ENCODE measurements at regions not wholly inside any gene's neighbourhood (a gene's known extent, or its start where the extent isn't known, plus 50 kb on each side); places are given as distances from the start of the nearest gene placed in this dataset.

- Histone ChIP-seq H3K36me3 (no peaks in the 10 kb centered on the region), H3K9me3 (no peaks in the 10 kb centered on the region), H3K27ac (no peak overlapping the region), H3K4me1 (no peaks in the 10 kb centered on the region), H3K4me3 (replicated peaks in 1 of 3) (no peak overlapping the region), H3K27me3 (no peaks in the 10 kb centered on the region)
- no peak for DNase-seq
- intact Hi-C loops (cut with DNase I): no loop called here
- no peak for TF ChIP-seq POLR2A (IDR thresholded peaks at IDR 0.05)
- no peak for TF ChIP-seq CTCF (IDR thresholded peaks at IDR 0.05)
Measured at GRCh38 chr10:78121801-78122200, 88.1 kb downstream of the RPS24 start.

GRCh38 chr10:78124167-78124566, 90.5 kb downstream of the RPS24 start:
- Histone ChIP-seq H3K4me3 (replicated peaks in 1 of 3) (no peak overlapping the region), H3K27me3 (no peaks in the 10 kb centered on the region), H3K9me3 (no peaks in the 10 kb centered on the region), H3K4me1 (no peaks in the 10 kb centered on the region), H3K36me3 (no peaks in the 10 kb centered on the region), H3K27ac (no peak overlapping the region)
- WGBS, 2 donors: 92 to 93% methylated on average over 1 of the region's 1 CpG
- no peak for DNase-seq
- TF ChIP-seq CTCF (IDR thresholded peaks at IDR 0.05): no peak
- no peak for TF ChIP-seq POLR2A (IDR thresholded peaks at IDR 0.05)
- intact Hi-C loops (cut with DNase I): no loop called here

- 92 to 97% methylated on average over 5 of the region's 5 CpGs for WGBS, 2 donors
- H3K27ac ChIP-seq: no peak overlapping the region
- H3K4me3 ChIP-seq (replicated peaks in 1 of 3): no peak overlapping the region
- no peak for DNase-seq
- H3K4me1 ChIP-seq: no peaks in the 10 kb centered on the region
- no peaks in the 10 kb centered on the region for H3K27me3 ChIP-seq
- TF ChIP-seq POLR2A (IDR thresholded peaks at IDR 0.05) (no peak), CTCF (IDR thresholded peaks at IDR 0.05) (no peak)
- intact Hi-C loops (cut with DNase I): no loop called here
- no peaks in the 10 kb centered on the region for H3K36me3 ChIP-seq
- H3K9me3 ChIP-seq: no peaks in the 10 kb centered on the region
Measured at GRCh38 chr10:78129211-78129610, 95.5 kb downstream of the RPS24 start.

DNA sequence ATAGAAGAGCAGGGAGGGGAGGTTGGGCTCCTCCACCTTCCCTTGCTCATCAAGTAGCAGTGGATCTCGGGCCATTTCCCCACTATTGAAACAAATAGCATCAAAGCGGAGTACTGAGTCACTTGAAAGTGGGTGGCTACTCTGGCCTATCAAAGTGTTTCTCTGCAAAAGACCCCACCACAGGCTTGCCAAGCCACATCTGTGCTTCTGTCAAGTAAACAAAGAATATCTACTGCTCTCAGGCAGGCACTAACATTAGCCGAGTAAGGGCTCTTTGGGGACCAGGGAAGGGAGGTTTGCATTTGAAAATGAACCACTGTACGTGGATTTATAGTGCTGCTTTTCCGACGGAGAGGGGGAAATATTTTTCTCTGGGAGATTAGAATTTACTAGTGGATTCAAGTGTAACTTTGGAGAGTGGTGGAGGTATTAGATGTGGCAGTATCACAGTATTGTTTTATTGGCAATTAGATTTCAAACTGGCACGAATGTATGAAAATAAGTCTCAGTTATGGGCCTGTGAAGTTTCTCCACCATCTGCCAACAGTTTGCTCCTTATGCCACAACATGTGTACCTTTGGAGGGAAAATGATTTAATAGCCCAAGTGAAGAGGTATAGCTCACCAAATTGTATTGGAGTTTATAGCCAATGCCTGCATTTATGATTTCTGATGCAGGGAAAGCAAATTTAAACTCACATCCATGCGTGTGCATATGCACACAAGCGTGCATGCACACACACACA, 97.5 kb downstream of the RPS24 start:
- no peak for TF ChIP-seq POLR2A (IDR thresholded peaks at IDR 0.05)
- TF ChIP-seq CTCF (IDR thresholded peaks at IDR 0.05): no peak
- no peak for DNase-seq
- Histone ChIP-seq H3K27me3 (no peaks in the 10 kb centered on the region), H3K36me3 (no peaks in the 10 kb centered on the region), H3K4me3 (replicated peaks in 1 of 3) (no peak overlapping the region), H3K4me1 (no peaks in the 10 kb centered on the region), H3K9me3 (no peaks in the 10 kb centered on the region), H3K27ac (no peak overlapping the region)
- intact Hi-C loops (cut with DNase I): no loop called here
- 77 to 83% methylated on average over 9 of the region's 9 CpGs for WGBS, 2 donors

- no peak overlapping the region for H3K4me3 ChIP-seq (replicated peaks in 1 of 3)
- H3K4me1 ChIP-seq: no peaks in the 10 kb centered on the region
- 89 to 93% methylated on average over 10 of the region's 10 CpGs for WGBS, 2 donors
- no peak for DNase-seq
- no peaks in the 10 kb centered on the region for H3K36me3 ChIP-seq
- no peak overlapping the region for H3K27ac ChIP-seq
- intact Hi-C loops (cut with DNase I): no loop called here
- TF ChIP-seq POLR2A (IDR thresholded peaks at IDR 0.05) (no peak), CTCF (IDR thresholded peaks at IDR 0.05) (no peak)
- no peaks in the 10 kb centered on the region for H3K27me3 ChIP-seq
- H3K9me3 ChIP-seq: no peaks in the 10 kb centered on the region
Measured at GRCh38 chr10:78134773-78135306, 101.2 kb downstream of the RPS24 start.

All from thyroid gland (tissue), 4 donors.